SH-SY5Y (cell line): ENCODE measurements at regions not wholly inside any gene's neighbourhood (a gene's known extent, or its start where the extent isn't known, plus 50 kb on each side); places are given as distances from the start of the nearest gene placed in this dataset.

Experiments
- GATA2 ChIP-seq: IDR thresholded peaks from 2 replicates; pipeline ENCODE4 v1.6.1; 2011; ENCODE audit warnings: mild to moderate bottlenecking, low read depth, low read length
- GATA3 ChIP-seq: IDR thresholded peaks from 2 replicates; pipeline ENCODE4 v1.6.1; 2011; ENCODE audit warnings: low read depth, mild to moderate bottlenecking, low read length, moderate library complexity

GRCh38 chrX:39017716-39018115 lies 216.5 kb downstream of the MID1IP1 start:
- TF ChIP-seq GATA3 (no peak), GATA2 (no peak)
